GM18867 (cell line): ENCODE measurements at regions not wholly inside any gene's neighbourhood (a gene's known extent, or its start where the extent isn't known, plus 50 kb on each side); places are given as distances from the start of the nearest gene placed in this dataset.
A peak's percentile ranks its signal among the peaks of the same experiment; 100 is the strongest.

Experiments
- ATAC-seq: cut with Tn5 transposase; IDR thresholded peaks from one replicate; pipeline ENCODE4 v1.9.1; 2021; ENCODE audit warnings: mild to moderate bottlenecking, moderate library complexity; ENCODE audit not compliant: unreplicated experiment

- ATAC-seq = no peak
These were observed 242.6 kb upstream of the TCF4 start for GRCh38 chr18:55830544-55830943.

GRCh38 chr18:55821219-55821618 is 233.2 kb upstream of the TCF4 start:
- no peak for ATAC-seq

- no peak for ATAC-seq
These were observed 231.5 kb upstream of the TCF4 start for GRCh38 chr18:55819448-55819847.

- no peak for ATAC-seq
These were observed 230.3 kb upstream of the TCF4 start for GRCh38 chr18:55818284-55818683.

- ATAC-seq = no peak
These were observed 223.9 kb upstream of the TCF4 start for GRCh38 chr18:55811925-55812324.

GRCh38 chr18:55805666-55806065 is 217.7 kb upstream of the TCF4 start:
- ATAC-seq = no peak

GRCh38 chr18:55795101-55795669 is 207.2 kb upstream of the TCF4 start:
- no peak for ATAC-seq

- ATAC-seq = no peak
These were observed 206.5 kb upstream of the TCF4 start for GRCh38 chr18:55794288-55795052.

- ATAC-seq = no peak
These were observed 202.3 kb upstream of the TCF4 start for GRCh38 chr18:55790296-55790695.

- ATAC-seq = no peak
These were observed 199.6 kb upstream of the TCF4 start for GRCh38 chr18:55787536-55788073.

GRCh38 chr18:55786651-55787272 is 198.8 kb upstream of the TCF4 start:
- ATAC-seq = no peak

- ATAC-seq = no peak
These were observed 195.9 kb upstream of the TCF4 start for GRCh38 chr18:55783921-55784320.

GRCh38 chr18:55781481-55781957 is 193.5 kb upstream of the TCF4 start:
- no peak for ATAC-seq

GRCh38 chr18:55780586-55781071 is 192.6 kb upstream of the TCF4 start:
- no peak for ATAC-seq

- peak; percentile 31 for ATAC-seq
These were observed 191.9 kb upstream of the TCF4 start for GRCh38 chr18:55779691-55780585.

- ATAC-seq = peak; percentile 50
These were observed 191.0 kb upstream of the TCF4 start for GRCh38 chr18:55778788-55779690.

GRCh38 chr18:55777666-55778304 is 189.8 kb upstream of the TCF4 start:
- no peak for ATAC-seq

- no peak for ATAC-seq
These were observed 188.0 kb upstream of the TCF4 start for GRCh38 chr18:55775972-55776371.

GRCh38 chr18:55774505-55774904 is 186.5 kb upstream of the TCF4 start:
- no peak for ATAC-seq
